Prostate gland (tissue), 2 donors: ENCODE measurements at regions not wholly inside any gene's neighbourhood (a gene's known extent, or its start where the extent isn't known, plus 50 kb on each side); places are given as distances from the start of the nearest gene placed in this dataset.

Experiments used
- POLR2A ChIP-seq: fragments of 450-650 bp; IDR thresholded peaks from one replicate; pipeline ENCODE4 v1.6.1; 2016; ENCODE audit warnings: antibody characterized with exemption, mild to moderate bottlenecking
- POLR2AphosphoS5 ChIP-seq: sonication (generic); formaldehyde crosslinking; IDR thresholded peaks from one replicate; pipeline ENCODE4 v1.6.1; 2017; ENCODE audit warnings: antibody characterized with exemption
- TF ChIP-seq, protein P1 (sequence below), 4 experiments: fragments of 200-600 bp in 2 of 4; fragments of 450-650 bp in 2 of 4; sonication (generic) in 2 of 4; IDR thresholded peaks; 1 replicate in 3 of 4; 2 replicates in 1 of 4; pipeline ENCODE4 v1.5.1; 2016 to 2019; ENCODE audit warnings: antibody characterized with exemption in 4 of 4, mild to moderate bottlenecking in 2 of 4, moderate library complexity in 2 of 4

DNA sequence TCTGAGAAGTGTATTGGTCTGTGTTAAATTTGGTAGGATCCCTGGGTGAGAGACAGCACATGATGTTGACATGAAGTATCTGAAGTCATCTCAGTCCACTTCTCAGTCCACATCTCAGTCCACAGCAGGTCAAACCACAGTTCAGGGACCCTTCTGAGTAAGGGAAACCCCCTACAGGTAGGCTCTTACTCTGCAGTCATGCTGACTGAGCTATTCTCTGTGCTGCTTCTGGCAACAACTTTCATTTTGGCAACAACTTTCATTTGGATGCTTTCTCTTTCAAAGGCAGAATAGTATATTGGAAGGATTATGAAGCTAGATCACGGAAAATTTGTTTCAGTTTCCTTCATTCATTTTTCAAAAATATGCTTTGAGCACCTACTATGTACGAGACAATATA lies 178.2 kb upstream of the GOLIM4 start:
- no peak for TF ChIP-seq POLR2AphosphoS5
- TF ChIP-seq, protein P1, sequence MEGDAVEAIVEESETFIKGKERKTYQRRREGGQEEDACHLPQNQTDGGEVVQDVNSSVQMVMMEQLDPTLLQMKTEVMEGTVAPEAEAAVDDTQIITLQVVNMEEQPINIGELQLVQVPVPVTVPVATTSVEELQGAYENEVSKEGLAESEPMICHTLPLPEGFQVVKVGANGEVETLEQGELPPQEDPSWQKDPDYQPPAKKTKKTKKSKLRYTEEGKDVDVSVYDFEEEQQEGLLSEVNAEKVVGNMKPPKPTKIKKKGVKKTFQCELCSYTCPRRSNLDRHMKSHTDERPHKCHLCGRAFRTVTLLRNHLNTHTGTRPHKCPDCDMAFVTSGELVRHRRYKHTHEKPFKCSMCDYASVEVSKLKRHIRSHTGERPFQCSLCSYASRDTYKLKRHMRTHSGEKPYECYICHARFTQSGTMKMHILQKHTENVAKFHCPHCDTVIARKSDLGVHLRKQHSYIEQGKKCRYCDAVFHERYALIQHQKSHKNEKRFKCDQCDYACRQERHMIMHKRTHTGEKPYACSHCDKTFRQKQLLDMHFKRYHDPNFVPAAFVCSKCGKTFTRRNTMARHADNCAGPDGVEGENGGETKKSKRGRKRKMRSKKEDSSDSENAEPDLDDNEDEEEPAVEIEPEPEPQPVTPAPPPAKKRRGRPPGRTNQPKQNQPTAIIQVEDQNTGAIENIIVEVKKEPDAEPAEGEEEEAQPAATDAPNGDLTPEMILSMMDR (IDR thresholded peaks at IDR 0.05): no peak
- TF ChIP-seq POLR2A: no peak
